Astrocyte (in vitro differentiated cells and primary cell): ENCODE measurements at regions not wholly inside any gene's neighbourhood (a gene's known extent, or its start where the extent isn't known, plus 50 kb on each side); places are given as distances from the start of the nearest gene placed in this dataset.
"Not testable (repeated sequence)": the region's sequence is repeated elsewhere in the genome, so short reads cannot be mapped to it uniquely, and the experiment has no call there.

ENCODE experiments used
- EZH2 ChIP-seq: IDR thresholded peaks from 2 replicates; pipeline ENCODE4 v1.6.1; 2012; ENCODE audit warnings: mild to moderate bottlenecking, low read length, inconsistent platforms; ENCODE audit not compliant: insufficient read depth
- TF ChIP-seq, protein P1 (sequence below): IDR thresholded peaks from 2 replicates; pipeline ENCODE4 v1.5.1; 2011; ENCODE audit warnings: low read depth, mild to moderate bottlenecking, inconsistent platforms, low read length, moderate library complexity; ENCODE audit not compliant: insufficient read depth

- TF ChIP-seq, protein P1, sequence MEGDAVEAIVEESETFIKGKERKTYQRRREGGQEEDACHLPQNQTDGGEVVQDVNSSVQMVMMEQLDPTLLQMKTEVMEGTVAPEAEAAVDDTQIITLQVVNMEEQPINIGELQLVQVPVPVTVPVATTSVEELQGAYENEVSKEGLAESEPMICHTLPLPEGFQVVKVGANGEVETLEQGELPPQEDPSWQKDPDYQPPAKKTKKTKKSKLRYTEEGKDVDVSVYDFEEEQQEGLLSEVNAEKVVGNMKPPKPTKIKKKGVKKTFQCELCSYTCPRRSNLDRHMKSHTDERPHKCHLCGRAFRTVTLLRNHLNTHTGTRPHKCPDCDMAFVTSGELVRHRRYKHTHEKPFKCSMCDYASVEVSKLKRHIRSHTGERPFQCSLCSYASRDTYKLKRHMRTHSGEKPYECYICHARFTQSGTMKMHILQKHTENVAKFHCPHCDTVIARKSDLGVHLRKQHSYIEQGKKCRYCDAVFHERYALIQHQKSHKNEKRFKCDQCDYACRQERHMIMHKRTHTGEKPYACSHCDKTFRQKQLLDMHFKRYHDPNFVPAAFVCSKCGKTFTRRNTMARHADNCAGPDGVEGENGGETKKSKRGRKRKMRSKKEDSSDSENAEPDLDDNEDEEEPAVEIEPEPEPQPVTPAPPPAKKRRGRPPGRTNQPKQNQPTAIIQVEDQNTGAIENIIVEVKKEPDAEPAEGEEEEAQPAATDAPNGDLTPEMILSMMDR = not testable (repeated sequence)
- not testable (repeated sequence) for TF ChIP-seq EZH2
Measured at GRCh38 chr21:5235761-5236160, 5285.6 kb upstream of the TPTE start.
